ENCODE measurements at regions not wholly inside any gene's neighbourhood (a gene's known extent, or its start where the extent isn't known, plus 50 kb on each side); places are given as distances from the start of the nearest gene placed in this dataset.

DNA sequence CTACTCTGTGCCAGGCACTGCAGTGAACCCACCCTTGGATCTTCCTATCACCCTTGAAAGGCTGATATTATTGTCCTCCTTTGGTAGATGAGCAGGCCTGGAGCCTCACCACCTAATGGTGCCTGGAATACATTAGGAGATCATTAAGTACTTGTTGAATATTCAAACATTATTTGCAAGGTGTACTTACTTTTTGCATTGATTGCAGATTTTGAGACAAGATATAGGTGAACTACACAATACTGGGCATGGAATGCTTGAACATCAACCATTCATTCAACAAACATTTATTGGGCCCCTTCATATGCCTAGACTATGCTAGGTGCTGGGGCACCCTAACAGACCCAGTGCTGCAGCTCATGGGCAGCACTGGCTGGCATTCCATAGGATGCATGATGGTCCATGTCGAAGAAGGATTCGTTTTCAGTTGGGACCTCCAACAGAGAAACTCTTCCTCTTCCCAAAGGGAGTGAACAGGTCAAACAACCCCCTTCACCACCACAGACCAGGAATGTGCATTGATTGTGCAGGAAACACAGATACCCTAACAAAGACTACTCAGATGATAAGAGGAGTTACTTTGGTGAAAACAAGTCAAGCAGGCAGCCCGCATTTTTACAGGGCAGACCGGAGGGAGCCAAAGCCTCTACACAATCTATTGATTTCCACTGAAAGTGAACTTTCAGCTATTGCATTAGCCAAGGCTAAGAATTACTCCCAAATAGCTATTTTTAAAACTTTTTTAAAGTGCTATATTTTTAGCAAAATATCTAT lies 149.6 kb upstream of the SH3BP4 start:
- DNase-seq (ENCODE audit: low read depth, low spot score), result no peak

DNA sequence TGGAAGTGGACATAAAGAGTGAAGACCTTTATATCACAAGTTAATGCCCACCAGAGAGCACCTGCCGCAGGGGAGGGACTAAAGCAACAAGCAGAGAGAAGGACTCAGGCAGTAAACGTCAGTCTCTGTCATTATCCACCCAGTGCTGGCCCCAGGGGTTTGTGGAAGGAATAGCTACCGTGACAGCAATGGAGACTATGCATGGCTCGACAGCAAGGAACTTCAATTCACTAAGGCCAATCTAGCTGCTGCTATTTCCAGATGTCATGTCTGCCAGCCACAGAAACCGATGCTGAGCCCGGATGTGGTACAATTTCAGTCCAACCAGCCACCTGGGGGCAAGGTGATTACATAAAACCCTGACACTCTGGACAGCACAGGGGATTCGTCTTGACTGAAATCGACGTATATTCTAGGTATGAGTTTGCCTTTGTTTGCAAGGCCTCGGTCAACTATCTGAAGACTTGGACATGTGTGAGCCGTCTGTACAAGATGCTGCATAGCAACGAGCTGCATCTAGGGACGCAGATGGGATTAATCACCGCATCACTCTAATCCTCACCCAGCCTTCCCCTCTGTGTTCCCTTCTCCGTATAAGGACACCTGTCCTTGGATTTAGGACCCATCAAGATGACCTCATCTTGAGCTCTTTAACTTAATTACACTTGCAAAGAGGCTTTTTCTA lies 154.1 kb upstream of the SH3BP4 start:
- peak; percentile 29 for DNase-seq (ENCODE audit: low read depth, low spot score)

DNA sequence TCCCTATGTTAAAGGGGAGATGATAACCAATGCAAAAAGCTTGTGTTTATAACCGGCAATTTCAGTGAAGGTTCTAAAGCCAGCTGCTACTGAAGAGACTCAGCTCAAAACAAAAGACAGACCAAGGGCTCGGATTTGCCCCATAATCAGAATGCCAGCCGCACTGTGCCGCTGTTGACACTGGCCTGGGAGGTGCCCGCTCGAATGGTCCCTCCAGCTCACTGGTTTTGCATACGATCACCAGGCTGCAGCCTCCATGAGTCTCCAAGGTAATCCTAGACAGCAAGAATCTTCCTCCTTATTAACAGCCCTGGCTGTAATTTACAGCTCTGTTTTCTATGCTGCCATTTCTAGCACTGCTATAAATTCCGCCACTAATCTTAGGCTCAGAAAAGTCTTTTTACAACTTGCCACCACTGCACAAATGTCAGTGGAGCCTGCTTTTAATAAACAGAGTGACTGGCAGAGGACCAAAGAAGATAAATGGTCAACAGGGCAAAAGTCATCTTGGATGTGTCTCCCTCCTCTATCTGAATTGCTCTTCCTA lies 155.7 kb upstream of the SH3BP4 start:
- DNase-seq (ENCODE audit: low read depth, low spot score), result no peak

DNA sequence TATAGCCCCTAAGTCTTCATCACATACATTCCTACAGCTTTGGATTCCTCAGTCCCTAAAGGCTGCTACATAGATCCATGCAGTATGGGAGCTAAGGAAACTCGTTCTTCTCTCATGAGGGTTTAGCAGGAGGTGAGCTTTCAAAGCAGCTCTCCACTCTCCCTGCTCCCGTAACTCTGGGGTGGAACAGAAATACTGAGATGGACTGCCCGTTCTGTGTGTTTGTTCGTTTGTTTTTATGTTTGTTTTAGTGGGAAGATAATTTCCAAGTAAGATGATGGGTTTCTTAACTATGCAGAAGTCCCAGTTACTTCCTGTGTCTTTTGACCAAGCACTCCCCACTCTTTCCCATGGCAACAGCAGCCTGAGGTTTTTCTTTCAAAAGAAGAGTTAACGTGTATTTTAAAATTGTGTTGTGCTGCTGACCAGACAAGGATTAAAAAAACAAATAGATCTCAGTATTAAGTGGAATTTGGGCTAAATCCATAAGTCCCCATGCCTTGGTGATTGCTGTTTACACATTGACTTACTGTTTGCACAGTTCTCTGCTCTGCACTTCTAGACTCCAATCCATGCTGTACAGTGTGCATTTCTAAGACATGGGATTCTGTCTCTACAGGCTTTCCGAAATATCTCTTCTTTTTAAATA lies 156.4 kb upstream of the SH3BP4 start:
- no peak for DNase-seq (ENCODE audit: low read depth, low spot score)

- DNase-seq (ENCODE audit: low read depth, low spot score), result no peak
Observed at GRCh38 chr2:234794866-234795265, 157.0 kb upstream of the SH3BP4 start.

DNA sequence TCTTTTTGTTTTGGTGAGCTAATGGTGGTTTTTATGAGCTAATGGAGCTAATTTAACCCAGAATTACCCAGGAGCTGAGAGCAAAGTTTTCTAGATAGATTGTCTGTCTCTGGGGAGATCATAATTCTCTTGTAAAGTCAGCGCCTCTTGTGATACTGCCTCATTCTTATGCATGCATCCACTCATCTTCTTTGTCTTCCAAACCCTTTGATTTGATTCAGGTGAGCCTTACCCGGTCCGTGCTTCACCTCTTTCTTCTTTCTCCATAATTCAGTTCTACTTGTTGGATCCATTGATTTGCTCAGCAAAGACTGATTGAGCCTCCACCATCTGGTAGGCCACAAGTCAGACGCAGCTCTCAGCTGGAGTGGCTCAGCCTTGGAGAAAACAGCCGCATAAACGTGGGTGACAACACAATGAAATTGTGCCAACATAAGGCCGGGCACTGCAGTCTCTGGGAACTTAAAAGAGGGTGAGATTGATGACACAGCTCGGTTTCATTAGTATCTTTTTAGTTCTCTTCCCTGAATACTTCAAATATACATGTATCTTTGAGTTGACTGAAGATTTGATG lies 158.5 kb upstream of the SH3BP4 start:
- no peak for DNase-seq (ENCODE audit: low read depth, low spot score)

DNA sequence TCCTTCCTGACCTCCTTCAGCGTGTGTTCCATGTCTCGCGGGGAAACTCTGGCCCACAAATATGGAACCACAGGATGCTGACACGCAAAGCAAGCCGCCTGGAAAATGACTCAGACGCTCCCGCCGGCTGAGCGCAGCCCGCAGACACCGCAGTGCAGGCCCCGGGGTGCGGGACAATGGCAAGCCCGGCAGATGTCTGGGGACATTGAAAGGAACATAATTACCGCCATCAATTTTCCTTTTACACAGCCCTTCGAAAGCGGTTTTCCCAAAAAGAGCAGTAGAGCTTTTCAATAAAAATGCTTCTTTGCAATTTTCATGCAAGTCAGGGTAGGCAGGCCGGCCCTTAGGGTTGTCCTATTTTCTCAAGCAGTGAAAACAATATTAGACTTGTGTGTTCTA lies 159.2 kb upstream of the SH3BP4 start:
- peak; percentile 29 for DNase-seq (ENCODE audit: low read depth, low spot score)

- peak; percentile 26 for DNase-seq (ENCODE audit: low read depth, low spot score)
Observed at GRCh38 chr2:234792096-234792495, 159.7 kb upstream of the SH3BP4 start.

DNA sequence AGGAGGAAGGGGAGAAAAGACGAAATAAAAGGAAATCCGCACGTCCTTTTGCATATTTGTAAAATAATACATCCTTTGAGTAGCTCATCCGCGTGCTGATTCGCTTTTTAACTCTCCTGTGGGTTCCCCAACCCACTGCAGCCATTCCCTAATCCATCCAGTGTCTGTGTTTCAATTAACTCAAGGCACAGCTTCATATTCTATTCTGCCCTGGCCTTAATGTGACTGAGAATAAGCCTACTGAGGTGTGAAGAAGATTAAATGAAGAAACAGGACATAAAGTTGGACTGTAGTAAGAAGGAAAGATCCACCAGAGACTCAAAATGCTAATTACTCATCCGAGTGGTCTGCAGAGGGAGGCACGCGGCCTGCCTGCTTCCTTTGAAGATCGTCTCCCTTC lies 161.4 kb upstream of the SH3BP4 start:
- no peak for DNase-seq (ENCODE audit: low read depth, low spot score)

- no peak for DNase-seq (ENCODE audit: low read depth, low spot score)
Observed at GRCh38 chr2:234789556-234790325, 162.1 kb upstream of the SH3BP4 start.

DNA sequence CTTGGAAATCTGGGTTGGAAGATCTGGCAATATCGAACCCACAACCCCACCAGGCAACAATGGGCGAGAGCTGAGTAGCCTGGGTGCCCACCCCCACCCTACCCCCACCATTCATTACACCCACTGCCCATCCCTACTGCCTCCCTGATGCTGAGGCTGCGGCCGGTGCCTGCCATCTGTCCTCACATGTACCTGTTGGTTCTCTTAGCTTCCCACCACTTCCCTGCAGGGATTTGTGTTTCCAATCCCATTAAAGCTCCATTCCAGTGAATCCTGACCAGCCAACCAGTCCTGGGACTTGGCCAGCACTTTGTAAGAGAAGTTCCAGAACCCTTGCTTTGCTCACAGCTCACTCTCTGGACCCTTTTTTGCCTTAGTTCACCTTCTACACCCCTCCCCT lies 163.0 kb upstream of the SH3BP4 start:
- no peak for DNase-seq (ENCODE audit: low read depth, low spot score)

DNA sequence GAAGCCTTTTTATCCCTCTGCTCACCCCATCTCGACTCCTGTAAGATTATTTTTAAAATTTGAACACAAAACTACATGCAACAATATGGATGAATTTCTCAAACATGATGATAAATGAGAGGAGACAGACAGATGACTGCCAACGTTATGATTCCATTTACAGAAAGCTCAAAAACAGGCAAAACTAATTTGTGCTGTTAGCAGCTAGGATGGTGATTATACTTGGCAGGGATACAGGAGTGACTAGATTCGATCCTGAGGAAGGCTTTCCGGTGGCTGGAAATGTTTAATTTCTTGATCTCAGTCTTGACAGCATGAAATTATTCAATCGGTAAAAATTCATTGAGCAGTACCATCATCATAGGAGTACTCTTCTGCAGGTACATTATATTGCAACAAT lies 163.4 kb upstream of the SH3BP4 start:
- DNase-seq (ENCODE audit: low read depth, low spot score), result no peak

DNA sequence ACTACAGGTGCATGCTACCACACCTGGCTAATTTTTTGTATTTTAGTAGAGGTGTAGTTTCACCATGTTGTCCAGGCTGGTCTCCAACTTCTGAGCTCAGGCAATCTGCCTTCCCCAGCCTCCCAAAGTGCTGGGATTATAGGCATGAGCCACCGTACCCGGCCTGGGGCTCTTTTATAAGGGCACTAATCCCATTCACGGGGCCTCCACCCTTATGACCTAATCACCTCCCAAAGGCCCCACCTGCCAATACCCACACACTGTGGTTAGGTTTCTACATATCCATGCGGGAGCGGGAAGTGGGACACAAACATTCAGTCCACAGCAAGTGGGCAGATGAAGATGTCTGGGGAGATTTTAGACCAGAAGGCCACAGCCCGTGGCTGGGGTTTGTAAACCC lies 164.7 kb upstream of the SH3BP4 start:
- no peak for DNase-seq (ENCODE audit: low read depth, low spot score)

DNA sequence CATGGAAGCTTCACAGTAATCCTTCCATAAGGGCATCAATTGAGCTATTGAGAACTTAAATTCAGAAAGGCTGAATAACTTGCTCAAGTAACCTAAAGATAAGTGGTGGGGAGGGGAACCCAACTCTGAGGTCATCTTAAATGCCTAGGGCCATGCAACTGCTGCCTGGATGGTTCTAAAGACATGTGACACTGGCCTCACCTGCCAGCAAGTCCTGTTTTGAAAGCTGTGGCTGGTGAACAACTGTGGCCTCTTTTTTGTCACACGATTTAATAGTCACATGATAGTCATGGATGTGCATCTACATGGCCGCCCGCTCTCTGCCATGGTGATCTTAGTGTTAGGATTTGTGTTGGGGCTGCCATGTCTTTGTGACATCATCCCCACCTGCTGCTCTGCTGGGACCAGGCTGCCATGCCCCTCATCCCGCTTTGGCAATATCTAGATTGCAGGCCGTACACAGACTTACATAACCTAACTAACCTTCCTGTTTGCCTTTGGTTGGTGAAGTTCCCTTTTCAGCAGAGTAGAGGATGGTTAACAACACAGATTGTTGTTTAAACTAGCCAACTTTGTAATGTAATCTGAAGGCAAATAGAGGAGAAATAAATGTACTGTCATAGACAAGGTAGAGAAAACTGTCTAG lies 177.9 kb upstream of the SH3BP4 start:
- peak; percentile 30 for DNase-seq (ENCODE audit: low read depth, low spot score)

DNA sequence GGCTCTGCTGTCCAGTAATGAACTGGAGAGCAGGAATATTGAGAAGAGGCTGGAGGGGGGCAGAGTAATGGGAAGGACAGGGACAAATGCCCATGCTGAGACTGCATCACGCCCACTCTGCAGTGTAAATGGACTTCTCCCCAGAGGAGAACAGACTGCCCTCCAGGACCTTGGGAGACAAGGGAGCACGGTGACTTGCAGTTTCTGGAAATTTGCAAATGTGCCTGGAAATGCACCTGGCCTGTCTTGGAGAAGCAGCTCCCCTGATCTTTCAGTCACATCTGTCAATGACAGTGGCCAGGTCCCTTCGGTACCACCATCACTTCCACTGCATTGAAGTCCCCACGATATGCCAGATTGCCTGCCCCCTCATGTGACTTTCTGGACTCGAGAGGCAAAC lies 178.7 kb upstream of the SH3BP4 start:
- DNase-seq (ENCODE audit: low read depth, low spot score), result no peak

GRCh38 chr2:234772733-234773060 lies 179.1 kb upstream of the SH3BP4 start:
- peak; percentile 51 for DNase-seq (ENCODE audit: low read depth, low spot score)

DNA sequence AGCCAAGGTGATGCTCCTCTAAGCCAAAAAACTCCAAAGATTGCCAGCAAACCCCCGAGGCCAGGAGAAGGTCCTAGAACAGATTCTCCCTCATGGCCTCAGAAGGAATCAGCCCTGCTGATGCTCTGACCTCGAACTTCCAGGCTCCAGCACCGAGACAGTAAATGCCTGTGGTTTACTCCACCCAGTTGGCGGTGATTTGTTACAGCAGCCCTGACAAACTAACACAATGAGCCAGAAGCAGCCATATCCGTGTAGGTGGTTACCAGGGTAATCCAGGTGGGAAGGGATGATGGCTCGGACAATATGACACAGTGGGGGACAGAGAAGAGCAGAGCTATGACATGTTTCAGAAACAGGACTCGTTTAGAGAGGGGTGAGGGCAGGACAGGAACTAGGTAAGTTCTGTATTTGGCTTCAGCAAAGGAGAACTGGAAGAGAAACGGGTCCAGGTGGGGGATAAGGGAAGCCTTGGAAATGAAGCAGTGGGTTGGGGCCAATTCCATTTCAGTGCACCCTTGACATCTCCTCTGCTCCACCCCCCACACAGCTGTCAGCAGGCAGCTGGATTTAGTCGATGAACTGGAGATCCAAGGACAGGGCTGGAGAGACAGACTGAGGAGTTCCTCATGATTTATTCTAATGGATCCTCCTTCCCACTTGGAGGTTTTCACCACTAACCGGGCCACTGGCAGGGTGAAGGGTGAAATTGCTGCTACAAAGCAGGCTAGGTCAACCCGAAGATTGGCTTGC lies 179.7 kb upstream of the SH3BP4 start:
- no peak for DNase-seq (ENCODE audit: low read depth, low spot score)

DNA sequence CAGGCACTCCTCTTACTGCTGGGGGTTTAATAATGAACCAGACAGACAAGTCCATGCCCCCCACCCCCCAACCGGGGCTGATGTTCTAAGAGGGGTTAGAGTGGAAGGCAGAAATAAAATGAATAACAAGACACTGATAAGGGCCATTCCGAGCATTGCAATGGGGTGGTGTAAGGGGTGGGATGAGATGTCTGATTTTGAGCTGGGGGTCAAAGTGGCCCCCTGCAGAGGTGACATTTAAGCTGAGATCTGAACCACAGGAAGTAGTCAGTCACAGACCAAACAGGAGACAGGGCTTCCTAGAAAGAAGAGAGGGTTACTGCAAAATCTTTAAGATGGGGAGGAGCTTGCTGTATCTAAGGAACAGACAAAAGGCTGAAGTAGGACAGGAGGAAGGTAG lies 180.6 kb upstream of the SH3BP4 start:
- no peak for DNase-seq (ENCODE audit: low read depth, low spot score)

- no peak for DNase-seq (ENCODE audit: low read depth, low spot score)
Observed at GRCh38 chr2:234770715-234771141, 181.1 kb upstream of the SH3BP4 start.

GRCh38 chr2:234770031-234770506 lies 181.7 kb upstream of the SH3BP4 start:
- DNase-seq (ENCODE audit: low read depth, low spot score), result peak; percentile 47
